ENCODE measurements at regions not wholly inside any gene's neighbourhood (a gene's known extent, or its start where the extent isn't known, plus 50 kb on each side); places are given as distances from the start of the nearest gene placed in this dataset.

DNA sequence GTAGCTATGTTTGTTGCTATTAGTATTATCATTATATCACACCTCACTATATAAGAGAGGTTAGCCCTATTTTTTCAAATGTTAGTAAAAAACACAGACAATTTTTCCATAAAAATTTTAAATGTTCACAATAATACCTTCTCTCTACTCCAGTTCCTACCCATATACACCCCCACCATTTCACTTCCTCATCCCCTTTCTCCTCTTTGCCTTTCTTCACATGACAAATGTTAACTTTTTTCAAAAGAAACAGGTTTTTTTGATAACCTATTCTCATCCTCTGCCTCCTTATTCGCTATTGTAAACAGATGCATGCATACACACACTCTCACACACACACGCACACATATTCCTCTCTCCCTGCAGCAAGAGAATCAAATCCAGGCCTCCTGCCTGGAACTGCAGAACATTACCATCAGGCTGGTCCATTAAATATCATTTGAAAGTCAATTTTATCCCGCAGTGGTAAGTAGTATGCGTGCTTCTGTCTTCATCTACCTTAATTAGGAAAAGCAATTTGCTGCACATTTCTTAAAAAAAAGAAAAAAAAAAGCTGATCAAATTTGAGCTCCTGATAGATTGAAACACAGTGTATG, 55.5 kb downstream of the MID1IP1 start:
- TF ChIP-seq BHLHE40 (IDR thresholded peaks at IDR 0.05; ENCODE audit: low read depth, low read length): no peak
- in situ Hi-C loops (cut with MboI; ENCODE audit: low sequenced_read_pairs): no loop called here
- no peak overlapping the region for H4K5ac ChIP-seq (ENCODE audit: low read depth, low read length)
- no peak overlapping the region for H3K9ac ChIP-seq (ENCODE audit: low read depth, low read length)
- H3K4me2 ChIP-seq (ENCODE audit: low read depth, low read length): no peak overlapping the region
- ChIA-PET POLR2A (ENCODE audit: unreplicated experiment) (no interaction called here), CTCF (no interaction called here)
- no peak overlapping the region for H3K27ac ChIP-seq (ENCODE audit: insufficient read depth, low read length)
- H2AFZ ChIP-seq (replicated peaks; ENCODE audit: low read length, poor library complexity): no peak overlapping the region
- H3K27me3 ChIP-seq (ENCODE audit: control insufficient read depth, insufficient read depth, low read length): peaks cover 5% of the 10 kb centered on the region
- dilution Hi-C loops (cut with HindIII; ENCODE audit: low sequenced_read_pairs, unreplicated experiment): no loop called here
- H3K79me1 ChIP-seq (ENCODE audit: low read depth in 1 of 2, low read length in 2 of 2): no peaks in the 10 kb centered on the region
- no peak overlapping the region for H2BK120ac ChIP-seq (ENCODE audit: low read depth, low read length)
- H3K4me3 ChIP-seq (ENCODE audit: insufficient read depth, low read depth, low read length): no peak overlapping the region
- H3K36me3 ChIP-seq (ENCODE audit: control insufficient read depth, insufficient read depth, low read length): no peaks in the 10 kb centered on the region
- H2BK15ac ChIP-seq (ENCODE audit: low read depth, low read length): no peak overlapping the region
- H3K18ac ChIP-seq (ENCODE audit: low read depth, low read length): no peak overlapping the region
- H4K91ac ChIP-seq (ENCODE audit: insufficient read depth, low read depth, low read length): no peak overlapping the region
- no peak overlapping the region for H3K4ac ChIP-seq (ENCODE audit: low read depth, low read length)
- no peak overlapping the region for H2AK5ac ChIP-seq (ENCODE audit: low read depth, low read length)
- H4K8ac ChIP-seq (ENCODE audit: low read depth in 2 of 2, low read length in 2 of 2): no peak overlapping the region
- H3K56ac ChIP-seq (ENCODE audit: extremely low read depth, insufficient read depth, low read length): no peak overlapping the region
- H3K9me1 ChIP-seq (ENCODE audit: insufficient read depth, low read length): no peaks in the 10 kb centered on the region
- 33% methylated on average over 1 of the region's 4 CpGs; no CpG with 5 or more reads in 1 of the 2 experiments for WGBS, 2 experiments (ENCODE audit: extremely low coverage in 2 of 2, insufficient read length in 1 of 2)
- no peaks in the 10 kb centered on the region for H3K4me1 ChIP-seq (ENCODE audit: control insufficient read depth, insufficient read depth, low read length)
- H3K14ac ChIP-seq (replicated peaks; ENCODE audit: low read depth, low read length): no peak overlapping the region
- no peaks in the 10 kb centered on the region for H3K9me3 ChIP-seq (ENCODE audit: control insufficient read depth, insufficient read depth, low read length)
- no peak overlapping the region for H2BK20ac ChIP-seq (ENCODE audit: low read depth, low read length)
- H2AK9ac ChIP-seq (replicated peaks; ENCODE audit: low read depth, low read length, poor library complexity): no peak overlapping the region
- intact Hi-C loops (cut with micrococcal nuclease): no loop called here
- no peaks in the 10 kb centered on the region for H4K20me1 ChIP-seq (ENCODE audit: insufficient read depth, low read length)
- H2BK5ac ChIP-seq (ENCODE audit: low read depth, low read length, poor library complexity, severe bottlenecking): no peak overlapping the region
- ATAC-seq (ENCODE audit: low read depth): no peak
- no TSS peak for BruUV-seq (replicated peaks)
- no peak for DNase-seq
- H3K23ac ChIP-seq (ENCODE audit: low read depth, low read length): no peak overlapping the region

All from IMR-90 (cell line).